ENCODE measurements at regions not wholly inside any gene's neighbourhood (a gene's known extent, or its start where the extent isn't known, plus 50 kb on each side); places are given as distances from the start of the nearest gene placed in this dataset.

GRCh38 chr7:33794419-33794818, 110.9 kb upstream of the BMPER start:
- TF ChIP-seq EP300 (IDR thresholded peaks at IDR 0.05): no peak
- TF ChIP-seq, protein P1, sequence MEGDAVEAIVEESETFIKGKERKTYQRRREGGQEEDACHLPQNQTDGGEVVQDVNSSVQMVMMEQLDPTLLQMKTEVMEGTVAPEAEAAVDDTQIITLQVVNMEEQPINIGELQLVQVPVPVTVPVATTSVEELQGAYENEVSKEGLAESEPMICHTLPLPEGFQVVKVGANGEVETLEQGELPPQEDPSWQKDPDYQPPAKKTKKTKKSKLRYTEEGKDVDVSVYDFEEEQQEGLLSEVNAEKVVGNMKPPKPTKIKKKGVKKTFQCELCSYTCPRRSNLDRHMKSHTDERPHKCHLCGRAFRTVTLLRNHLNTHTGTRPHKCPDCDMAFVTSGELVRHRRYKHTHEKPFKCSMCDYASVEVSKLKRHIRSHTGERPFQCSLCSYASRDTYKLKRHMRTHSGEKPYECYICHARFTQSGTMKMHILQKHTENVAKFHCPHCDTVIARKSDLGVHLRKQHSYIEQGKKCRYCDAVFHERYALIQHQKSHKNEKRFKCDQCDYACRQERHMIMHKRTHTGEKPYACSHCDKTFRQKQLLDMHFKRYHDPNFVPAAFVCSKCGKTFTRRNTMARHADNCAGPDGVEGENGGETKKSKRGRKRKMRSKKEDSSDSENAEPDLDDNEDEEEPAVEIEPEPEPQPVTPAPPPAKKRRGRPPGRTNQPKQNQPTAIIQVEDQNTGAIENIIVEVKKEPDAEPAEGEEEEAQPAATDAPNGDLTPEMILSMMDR (IDR thresholded peaks at IDR 0.05): no peak
- no peak for TF ChIP-seq POLR2A (IDR thresholded peaks at IDR 0.05)

Data from upper lobe of left lung (tissue), 4 donors.